ENCODE measurements at regions not wholly inside any gene's neighbourhood (a gene's known extent, or its start where the extent isn't known, plus 50 kb on each side); places are given as distances from the start of the nearest gene placed in this dataset.

DNA sequence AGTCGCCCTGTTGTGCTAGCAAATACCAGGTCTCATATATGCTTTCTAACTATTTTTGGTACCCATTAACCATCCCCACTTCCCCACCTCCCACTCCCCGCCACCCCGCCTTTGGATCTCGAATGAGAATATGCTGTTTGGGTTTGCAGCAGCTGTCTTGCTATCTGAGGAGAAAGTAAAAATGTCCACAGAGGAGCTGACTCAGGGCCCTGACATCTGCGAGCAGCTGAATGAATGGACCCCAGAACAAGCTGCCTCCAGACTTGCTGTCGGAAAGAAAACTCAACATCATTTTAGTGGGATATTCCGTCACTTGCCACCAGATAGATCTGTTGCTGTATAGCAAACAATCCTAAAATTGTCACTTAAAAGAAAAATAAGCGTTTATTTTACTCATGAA, 103.7 kb downstream of the LINC00237 start:
- DNase-seq: no peak
- TF ChIP-seq, protein P1, sequence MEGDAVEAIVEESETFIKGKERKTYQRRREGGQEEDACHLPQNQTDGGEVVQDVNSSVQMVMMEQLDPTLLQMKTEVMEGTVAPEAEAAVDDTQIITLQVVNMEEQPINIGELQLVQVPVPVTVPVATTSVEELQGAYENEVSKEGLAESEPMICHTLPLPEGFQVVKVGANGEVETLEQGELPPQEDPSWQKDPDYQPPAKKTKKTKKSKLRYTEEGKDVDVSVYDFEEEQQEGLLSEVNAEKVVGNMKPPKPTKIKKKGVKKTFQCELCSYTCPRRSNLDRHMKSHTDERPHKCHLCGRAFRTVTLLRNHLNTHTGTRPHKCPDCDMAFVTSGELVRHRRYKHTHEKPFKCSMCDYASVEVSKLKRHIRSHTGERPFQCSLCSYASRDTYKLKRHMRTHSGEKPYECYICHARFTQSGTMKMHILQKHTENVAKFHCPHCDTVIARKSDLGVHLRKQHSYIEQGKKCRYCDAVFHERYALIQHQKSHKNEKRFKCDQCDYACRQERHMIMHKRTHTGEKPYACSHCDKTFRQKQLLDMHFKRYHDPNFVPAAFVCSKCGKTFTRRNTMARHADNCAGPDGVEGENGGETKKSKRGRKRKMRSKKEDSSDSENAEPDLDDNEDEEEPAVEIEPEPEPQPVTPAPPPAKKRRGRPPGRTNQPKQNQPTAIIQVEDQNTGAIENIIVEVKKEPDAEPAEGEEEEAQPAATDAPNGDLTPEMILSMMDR (IDR thresholded peaks at IDR 0.05): no peak
- no peaks in the 10 kb centered on the region for H3K4me1 Mint-ChIP-seq (ENCODE audit: low read depth)
- H3K27ac Mint-ChIP-seq: no peak overlapping the region
- no peaks in the 10 kb centered on the region; the same call in 1 of the 2 replicates for H3K27me3 Mint-ChIP-seq (ENCODE audit: insufficient read depth)
- H3K4me3 Mint-ChIP-seq: no peak overlapping the region
- H3K9me3 Mint-ChIP-seq: 0 out of 2 replicates have a peak, but pooled peaks cover 4% of the 10 kb centered on the region
- no peaks in the 10 kb centered on the region for H3K36me3 Mint-ChIP-seq (ENCODE audit: low read depth)

DNA sequence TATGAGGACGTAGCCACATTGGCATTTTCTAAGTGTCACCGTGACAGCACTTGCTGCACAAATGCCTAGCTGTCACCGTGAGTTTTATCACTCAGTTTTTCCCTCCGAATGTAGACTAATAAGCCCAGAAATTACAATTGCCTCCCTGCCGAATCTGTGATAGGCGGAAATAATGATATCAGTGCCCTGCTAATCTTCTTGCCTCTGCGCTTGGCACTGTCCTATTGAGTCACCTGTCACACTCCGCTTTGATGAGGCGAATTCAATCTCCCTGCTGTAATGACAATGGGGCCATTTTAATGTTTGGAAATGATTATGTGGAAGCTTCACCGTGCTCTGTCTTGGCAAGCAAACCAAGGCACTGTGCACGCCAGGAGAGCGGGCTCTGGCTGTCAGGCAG, 112.8 kb downstream of the LINC00237 start:
- peaks cover 9% of the 10 kb centered on the region for H3K9me3 Mint-ChIP-seq
- no peaks in the 10 kb centered on the region for H3K4me1 Mint-ChIP-seq (ENCODE audit: low read depth)
- H3K4me3 Mint-ChIP-seq: no peak overlapping the region
- TF ChIP-seq, protein P1 (IDR thresholded peaks at IDR 0.05): no peak
- no peaks in the 10 kb centered on the region for H3K36me3 Mint-ChIP-seq (ENCODE audit: low read depth)
- no peak overlapping the region for H3K27ac Mint-ChIP-seq
- no peak for DNase-seq
- no peaks in the 10 kb centered on the region; the same call in 1 of the 2 replicates for H3K27me3 Mint-ChIP-seq (ENCODE audit: insufficient read depth)

DNA sequence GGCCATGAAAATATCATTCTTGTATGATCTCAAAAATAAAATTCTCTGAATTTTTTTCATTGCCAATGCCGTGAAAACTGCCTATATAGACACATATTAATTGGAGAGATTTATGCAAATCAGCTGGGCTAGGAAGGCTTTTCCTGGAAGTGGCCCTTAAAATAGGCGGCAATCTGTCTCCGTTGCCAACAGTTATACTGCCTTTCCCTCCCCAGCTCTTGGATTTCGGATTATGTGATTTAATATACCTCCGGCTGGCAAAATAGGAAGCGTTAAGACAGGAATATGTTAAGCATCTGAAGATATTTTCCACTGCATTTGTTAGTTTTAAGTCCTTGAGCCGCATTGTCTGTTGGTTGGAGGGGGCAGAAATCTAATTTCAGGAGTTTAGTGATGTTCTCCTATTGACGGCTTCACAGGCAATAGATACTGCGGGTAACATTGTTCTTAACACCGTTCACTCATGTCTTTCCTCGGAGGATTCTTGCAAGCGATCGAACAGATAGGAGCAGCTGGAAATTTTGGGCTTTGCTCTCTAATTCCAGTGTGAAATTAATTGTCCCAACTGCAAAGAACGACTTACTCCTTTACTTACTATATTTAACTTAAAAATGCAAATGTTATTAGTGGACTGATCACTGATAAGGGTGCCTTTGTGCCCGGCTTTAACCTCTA, 113.3 kb downstream of the LINC00237 start:
- Mint-ChIP-seq H3K4me3 (no peak overlapping the region), H3K4me1 (ENCODE audit: low read depth) (no peaks in the 10 kb centered on the region), H3K27ac (no peak overlapping the region), H3K9me3 (peaks cover 9% of the 10 kb centered on the region), H3K36me3 (ENCODE audit: low read depth) (no peaks in the 10 kb centered on the region), H3K27me3 (ENCODE audit: insufficient read depth) (no peaks in the 10 kb centered on the region; the same call in 1 of the 2 replicates)
- DNase-seq: no peak
- TF ChIP-seq, protein P1 (IDR thresholded peaks at IDR 0.05): no peak

DNA sequence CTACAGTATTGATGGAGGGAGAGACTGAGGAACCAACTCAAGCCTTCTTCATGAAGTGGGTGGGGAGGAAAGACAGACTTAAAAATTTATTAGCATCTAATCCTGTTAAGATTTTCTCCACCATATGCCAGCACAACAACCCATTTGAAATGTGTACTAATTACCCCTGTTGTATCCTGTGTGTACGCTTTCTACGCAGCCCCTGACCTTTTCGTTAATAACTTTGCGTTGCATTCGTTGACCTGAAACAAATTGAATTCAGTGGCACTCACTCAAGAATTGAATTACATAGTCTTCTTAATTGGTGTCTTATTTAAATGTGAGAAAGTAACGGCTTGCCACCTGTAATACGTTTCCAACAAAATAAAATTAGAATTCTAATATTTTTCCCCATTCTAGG, 113.9 kb downstream of the LINC00237 start:
- H3K4me3 Mint-ChIP-seq: no peak overlapping the region
- no peaks in the 10 kb centered on the region; the same call in 1 of the 2 replicates for H3K27me3 Mint-ChIP-seq (ENCODE audit: insufficient read depth)
- DNase-seq: no peak
- H3K9me3 Mint-ChIP-seq: peaks cover 14% of the 10 kb centered on the region
- TF ChIP-seq, protein P1 (IDR thresholded peaks at IDR 0.05): no peak
- no peak overlapping the region for H3K27ac Mint-ChIP-seq
- no peaks in the 10 kb centered on the region for H3K36me3 Mint-ChIP-seq (ENCODE audit: low read depth)
- H3K4me1 Mint-ChIP-seq (ENCODE audit: low read depth): no peaks in the 10 kb centered on the region

DNA sequence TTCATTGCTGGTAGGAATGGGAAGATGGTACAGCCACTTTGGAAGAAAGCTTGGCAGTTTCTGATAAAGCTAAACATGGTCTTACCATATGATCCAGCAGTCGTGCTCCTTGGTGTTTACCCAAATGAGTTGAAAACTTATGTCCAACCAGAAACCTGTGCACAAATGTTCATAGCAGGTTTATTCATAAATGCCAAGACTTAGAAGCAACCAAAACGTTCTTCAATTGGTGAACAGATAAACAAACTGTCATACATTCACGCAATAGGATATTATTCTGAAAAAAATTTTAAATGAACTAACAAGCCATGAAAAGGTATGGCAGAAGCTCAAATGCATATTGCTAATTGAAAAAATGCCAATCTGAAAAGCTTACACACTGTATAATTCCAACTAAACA, 117.1 kb downstream of the LINC00237 start:
- H3K36me3 Mint-ChIP-seq (ENCODE audit: low read depth): no peaks in the 10 kb centered on the region

More for the DNA sequence above, 117.1 kb downstream of the LINC00237 start:
- no peak overlapping the region for H3K4me3 Mint-ChIP-seq
- TF ChIP-seq, protein P1 (IDR thresholded peaks at IDR 0.05): no peak
- no peak overlapping the region for H3K27ac Mint-ChIP-seq
- H3K27me3 Mint-ChIP-seq (ENCODE audit: insufficient read depth): no peaks in the 10 kb centered on the region
- no peaks in the 10 kb centered on the region for H3K4me1 Mint-ChIP-seq (ENCODE audit: low read depth)
- H3K9me3 Mint-ChIP-seq: peaks cover 11% of the 10 kb centered on the region
- no peak for DNase-seq

Data from HFFc6 (cell line).